ENCODE measurements at regions not wholly inside any gene's neighbourhood (a gene's known extent, or its start where the extent isn't known, plus 50 kb on each side); places are given as distances from the start of the nearest gene placed in this dataset.

GRCh38 chr14:84927096-84927827, 602.7 kb upstream of the FLRT2 start:
- TF ChIP-seq, protein P1, sequence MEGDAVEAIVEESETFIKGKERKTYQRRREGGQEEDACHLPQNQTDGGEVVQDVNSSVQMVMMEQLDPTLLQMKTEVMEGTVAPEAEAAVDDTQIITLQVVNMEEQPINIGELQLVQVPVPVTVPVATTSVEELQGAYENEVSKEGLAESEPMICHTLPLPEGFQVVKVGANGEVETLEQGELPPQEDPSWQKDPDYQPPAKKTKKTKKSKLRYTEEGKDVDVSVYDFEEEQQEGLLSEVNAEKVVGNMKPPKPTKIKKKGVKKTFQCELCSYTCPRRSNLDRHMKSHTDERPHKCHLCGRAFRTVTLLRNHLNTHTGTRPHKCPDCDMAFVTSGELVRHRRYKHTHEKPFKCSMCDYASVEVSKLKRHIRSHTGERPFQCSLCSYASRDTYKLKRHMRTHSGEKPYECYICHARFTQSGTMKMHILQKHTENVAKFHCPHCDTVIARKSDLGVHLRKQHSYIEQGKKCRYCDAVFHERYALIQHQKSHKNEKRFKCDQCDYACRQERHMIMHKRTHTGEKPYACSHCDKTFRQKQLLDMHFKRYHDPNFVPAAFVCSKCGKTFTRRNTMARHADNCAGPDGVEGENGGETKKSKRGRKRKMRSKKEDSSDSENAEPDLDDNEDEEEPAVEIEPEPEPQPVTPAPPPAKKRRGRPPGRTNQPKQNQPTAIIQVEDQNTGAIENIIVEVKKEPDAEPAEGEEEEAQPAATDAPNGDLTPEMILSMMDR (IDR thresholded peaks at IDR 0.05; ENCODE audit: low read length) = no peak
- TF ChIP-seq EZH2 (IDR thresholded peaks at IDR 0.05; ENCODE audit: borderline replicate concordance, low read length) = no peak
